KMS-11 (cell line): ENCODE measurements at regions not wholly inside any gene's neighbourhood (a gene's known extent, or its start where the extent isn't known, plus 50 kb on each side); places are given as distances from the start of the nearest gene placed in this dataset.
"Not testable (repeated sequence)": the region's sequence is repeated elsewhere in the genome, so short reads cannot be mapped to it uniquely, and the experiment has no call there.

Source experiments
- H2AFZ ChIP-seq: fragments of 200-600 bp; sonication (generic); 2 replicates; pipeline ENCODE4 v1.6.1; 2016; ENCODE audit warnings: antibody characterized with exemption, mixed run types, low read depth
- H3K27ac ChIP-seq: fragments of 200-600 bp; sonication (generic); 2 replicates; pipeline ENCODE4 v1.6.1; 2016; ENCODE audit warnings: mild to moderate bottlenecking, mixed run types
- H3K27me3 ChIP-seq: fragments of 200-600 bp; sonication (generic); 2 replicates; pipeline ENCODE4 v1.6.1; 2017; ENCODE audit warnings: mild to moderate bottlenecking, low read depth, mixed run types, moderate library complexity; ENCODE audit not compliant: insufficient read depth
- H3K36me3 ChIP-seq: fragments of 200-600 bp; sonication (generic); 2 replicates; pipeline ENCODE4 v1.6.1; 2017; ENCODE audit warnings: mild to moderate bottlenecking, mixed run types; ENCODE audit not compliant: insufficient read depth
- H3K4me1 ChIP-seq: fragments of 200-600 bp; sonication (generic); 2 replicates; pipeline ENCODE4 v1.6.1; 2016; ENCODE audit warnings: mild to moderate bottlenecking, low read depth, mixed run types; ENCODE audit not compliant: poor library complexity, severe bottlenecking
- H3K4me2 ChIP-seq: fragments of 200-600 bp; sonication (generic); 2 replicates; pipeline ENCODE4 v1.7.0; 2016; ENCODE audit warnings: mild to moderate bottlenecking, mixed run types
- H3K4me3 ChIP-seq: fragments of 200-600 bp; sonication (generic); IDR thresholded peaks from 2 replicates; pipeline ENCODE4 v1.6.1; 2017; ENCODE audit warnings: low read depth, low read length, mixed read lengths; ENCODE audit not compliant: insufficient read depth
- H3K79me2 ChIP-seq: fragments of 200-600 bp; sonication (generic); 2 replicates; pipeline ENCODE4 v1.6.1; 2016; ENCODE audit warnings: low read depth, mixed run types; ENCODE audit not compliant: insufficient read depth
- H3K9ac ChIP-seq: fragments of 200-600 bp; sonication (generic); 2 replicates; pipeline ENCODE4 v1.6.1; 2016; ENCODE audit warnings: mild to moderate bottlenecking, mixed run types
- H4K20me1 ChIP-seq: fragments of 200-600 bp; sonication (generic); 2 replicates; pipeline ENCODE4 v1.6.1; 2016; ENCODE audit warnings: mild to moderate bottlenecking, mixed run types; ENCODE audit not compliant: insufficient read depth
- TF ChIP-seq, protein P1 (sequence below): fragments of 200-600 bp; sonication (generic); conservative IDR thresholded peaks from 2 replicates; pipeline ENCODE4 v1.6.1; 2017; ENCODE audit warnings: low read depth, mild to moderate bottlenecking, antibody characterized with exemption, low read length, moderate library complexity, mixed read lengths

GRCh38 chr11:29616611-29617010 is 400.2 kb downstream of the KCNA4 start:
- H3K27ac ChIP-seq: no peak overlapping the region
- H2AFZ ChIP-seq: no peak overlapping the region
- TF ChIP-seq, protein P1, sequence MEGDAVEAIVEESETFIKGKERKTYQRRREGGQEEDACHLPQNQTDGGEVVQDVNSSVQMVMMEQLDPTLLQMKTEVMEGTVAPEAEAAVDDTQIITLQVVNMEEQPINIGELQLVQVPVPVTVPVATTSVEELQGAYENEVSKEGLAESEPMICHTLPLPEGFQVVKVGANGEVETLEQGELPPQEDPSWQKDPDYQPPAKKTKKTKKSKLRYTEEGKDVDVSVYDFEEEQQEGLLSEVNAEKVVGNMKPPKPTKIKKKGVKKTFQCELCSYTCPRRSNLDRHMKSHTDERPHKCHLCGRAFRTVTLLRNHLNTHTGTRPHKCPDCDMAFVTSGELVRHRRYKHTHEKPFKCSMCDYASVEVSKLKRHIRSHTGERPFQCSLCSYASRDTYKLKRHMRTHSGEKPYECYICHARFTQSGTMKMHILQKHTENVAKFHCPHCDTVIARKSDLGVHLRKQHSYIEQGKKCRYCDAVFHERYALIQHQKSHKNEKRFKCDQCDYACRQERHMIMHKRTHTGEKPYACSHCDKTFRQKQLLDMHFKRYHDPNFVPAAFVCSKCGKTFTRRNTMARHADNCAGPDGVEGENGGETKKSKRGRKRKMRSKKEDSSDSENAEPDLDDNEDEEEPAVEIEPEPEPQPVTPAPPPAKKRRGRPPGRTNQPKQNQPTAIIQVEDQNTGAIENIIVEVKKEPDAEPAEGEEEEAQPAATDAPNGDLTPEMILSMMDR: no peak
- H3K4me3 ChIP-seq: no peak overlapping the region
- no peaks in the 10 kb centered on the region for H4K20me1 ChIP-seq
- no peak overlapping the region for H3K9ac ChIP-seq
- H3K4me2 ChIP-seq: no peak overlapping the region
- no peaks in the 10 kb centered on the region for H3K4me1 ChIP-seq
- no peaks in the 10 kb centered on the region for H3K36me3 ChIP-seq
- H3K79me2 ChIP-seq: no peaks in the 10 kb centered on the region
- no peaks in the 10 kb centered on the region for H3K27me3 ChIP-seq

DNA sequence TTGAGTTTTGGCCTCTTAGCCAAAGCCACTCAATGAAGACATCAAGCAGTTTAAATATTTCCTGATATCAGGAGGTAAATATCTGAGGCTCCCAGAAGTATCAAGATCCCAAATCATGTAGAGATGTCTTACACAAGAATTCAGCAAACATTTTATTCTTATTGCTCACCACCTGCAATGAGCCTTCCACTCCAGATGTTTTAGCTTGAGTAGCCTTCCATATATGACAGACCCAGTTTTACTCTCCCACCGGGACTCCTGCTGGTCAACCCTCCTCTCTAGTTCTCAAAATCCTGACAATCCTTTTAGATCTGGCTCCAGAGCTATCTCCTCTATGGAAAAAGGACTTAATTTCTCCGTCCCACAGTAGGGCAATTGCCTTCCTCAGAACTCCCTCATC is 404.4 kb downstream of the KCNA4 start:
- H3K9ac ChIP-seq: no peak overlapping the region
- H3K27ac ChIP-seq: no peak overlapping the region
- TF ChIP-seq, protein P1: no peak
- H2AFZ ChIP-seq: no peak overlapping the region
- H4K20me1 ChIP-seq: no peaks in the 10 kb centered on the region
- H3K4me1 ChIP-seq: no peaks in the 10 kb centered on the region
- H3K4me2 ChIP-seq: no peak overlapping the region
- no peak overlapping the region for H3K4me3 ChIP-seq
- H3K27me3 ChIP-seq: no peaks in the 10 kb centered on the region
- no peaks in the 10 kb centered on the region for H3K36me3 ChIP-seq
- no peaks in the 10 kb centered on the region for H3K79me2 ChIP-seq

GRCh38 chr11:29606330-29607031 is 410.3 kb downstream of the KCNA4 start:
- no peak overlapping the region for H3K27ac ChIP-seq
- TF ChIP-seq, protein P1: no peak

GRCh38 chr11:29600151-29600575 is 416.7 kb downstream of the KCNA4 start:
- not testable (repeated sequence) for H2AFZ ChIP-seq, H3K36me3 ChIP-seq, H3K79me2 ChIP-seq, H3K4me2 ChIP-seq, H3K4me3 ChIP-seq, H3K4me1 ChIP-seq, H3K9ac ChIP-seq, H4K20me1 ChIP-seq, H3K27ac ChIP-seq, H3K27me3 ChIP-seq

More at GRCh38 chr11:29606330-29607031, 410.3 kb downstream of the KCNA4 start:
- Histone ChIP-seq H3K4me2 (no peak overlapping the region), H3K4me1 (no peaks in the 10 kb centered on the region), H4K20me1 (no peaks in the 10 kb centered on the region), H3K27me3 (no peaks in the 10 kb centered on the region), H3K4me3 (no peak overlapping the region), H3K36me3 (no peaks in the 10 kb centered on the region), H2AFZ (no peak overlapping the region), H3K9ac (no peak overlapping the region), H3K79me2 (no peaks in the 10 kb centered on the region)

- Histone ChIP-seq H4K20me1 (no peaks in the 10 kb centered on the region), H3K36me3 (no peaks in the 10 kb centered on the region), H3K9ac (no peak overlapping the region), H3K79me2 (no peaks in the 10 kb centered on the region), H3K4me1 (no peaks in the 10 kb centered on the region), H3K4me2 (no peak overlapping the region), H3K27ac (no peak overlapping the region), H3K4me3 (no peak overlapping the region), H2AFZ (no peak overlapping the region), H3K27me3 (no peaks in the 10 kb centered on the region)
- TF ChIP-seq, protein P1: no peak
Measured at GRCh38 chr11:29584342-29584741, 432.5 kb downstream of the KCNA4 start.
